GM12878 (cell line): ENCODE measurements at regions not wholly inside any gene's neighbourhood (a gene's known extent, or its start where the extent isn't known, plus 50 kb on each side); places are given as distances from the start of the nearest gene placed in this dataset.

Experiments used
- ATAC-seq: fragments of 200-7000 bp; cut with Tn5 transposase; 3 replicates; pipeline ENCODE4 v1.9.1; 2020; ENCODE audit warnings: mild to moderate bottlenecking, moderate library complexity
- BruUV-seq: library from RNA; stranded (reverse); fragments of 400-500 nt; replicated peaks from 2 replicates; lab custom pipeline; 2021; lab: Mats Ljungman, UMichigan
- CTCF ChIA-PET: fragments of 300-600 bp; sonication (Branson Sonifier 250); formaldehyde crosslinking; extraction: SDS; loops from one replicate; lab custom pipeline; 2021; ENCODE audit warnings: inconsistent platforms; lab: Yijun Ruan, JAX
- POLR2A ChIA-PET: fragments of 350-600 bp; formaldehyde crosslinking; extraction: SDS; loops from one replicate; lab custom pipeline; 2021; ENCODE audit warnings: inconsistent platforms; lab: Charles Lee
- RAD21 ChIA-PET: fragments of 300-600 bp; sonication (Branson Sonifier 250); formaldehyde crosslinking; loops from one replicate; lab custom pipeline; 2023; ENCODE audit warnings: antibody characterized with exemption; ENCODE audit not compliant: unreplicated experiment; lab: Charles Lee
- SMC1A ChIA-PET: fragments of 300-600 bp; sonication (Branson Sonifier 250); formaldehyde crosslinking; loops from one replicate; lab custom pipeline; 2023; ENCODE audit not compliant: unreplicated experiment, uncharacterized antibody; lab: Charles Lee
- DNase-seq: peaks from one replicate; pipeline ENCODE4 v3.0.0-alpha.2; 2011; ENCODE audit warnings: low read depth, low spot score
- FAIRE-seq: peaks from 3 replicates; lab custom pipeline; 2011; peaks lifted over from hg19 to GRCh38; lab: Jason Lieb, UNC
- H2AFZ ChIP-seq: 2 replicates; pipeline ENCODE4 v1.6.0; 2011; ENCODE audit warnings: low read depth, low read length, control low read depth; ENCODE audit not compliant: control insufficient read depth
- H3K27ac ChIP-seq: 2 replicates; pipeline ENCODE4 v1.5.1; 2011; ENCODE audit warnings: control low read depth; ENCODE audit not compliant: control insufficient read depth, insufficient read depth
- H3K27me3 ChIP-seq, 2 experiments: replicated peaks in 1 of 2; 2 replicates each; pipeline versions ENCODE4 v1.6.0 to v1.6.1; 2011; ENCODE audit warnings: low read length in 1 of 2; ENCODE audit not compliant: control insufficient read depth in 2 of 2, insufficient read depth in 2 of 2
- H3K36me3 ChIP-seq, 2 experiments: 2 replicates each; pipeline ENCODE4 v1.5.1; 2011; ENCODE audit warnings: low read length in 1 of 2; ENCODE audit not compliant: control insufficient read depth in 2 of 2, insufficient read depth in 2 of 2
- H3K4me1 ChIP-seq: 2 replicates; pipeline ENCODE4 v1.6.1; 2011; ENCODE audit warnings: mild to moderate bottlenecking, low read length, moderate library complexity, mixed read lengths; ENCODE audit not compliant: control insufficient read depth, insufficient read depth
- H3K4me2 ChIP-seq: 2 replicates; pipeline ENCODE4 v1.6.0; 2011; ENCODE audit warnings: control low read depth; ENCODE audit not compliant: control insufficient read depth, insufficient read depth
- H3K4me3 ChIP-seq: fragments of 200-600 bp; sonication (generic); 2 replicates; pipeline ENCODE4 v1.5.1; 2016
- H3K79me2 ChIP-seq: 2 replicates; pipeline ENCODE4 v1.6.0; 2011; ENCODE audit warnings: low read length; ENCODE audit not compliant: control insufficient read depth, insufficient read depth
- H3K9ac ChIP-seq: 2 replicates; pipeline ENCODE4 v1.8.0; 2011; ENCODE audit warnings: low read length, control low read depth, mixed read lengths; ENCODE audit not compliant: control insufficient read depth, insufficient read depth
- H3K9me3 ChIP-seq: replicated peaks from 3 replicates; pipeline ENCODE4 v1.5.1; 2011; ENCODE audit warnings: mild to moderate bottlenecking, low read length; ENCODE audit not compliant: control insufficient read depth, insufficient read depth
- H4K20me1 ChIP-seq: 2 replicates; pipeline ENCODE4 v1.6.0; 2011; ENCODE audit not compliant: control insufficient read depth, insufficient read depth
- CHD4 ChIP-seq: fragments of 200-600 bp; sonication (generic); IDR thresholded peaks from 2 replicates; pipeline ENCODE4 v1.6.1; 2016; ENCODE audit warnings: mild to moderate bottlenecking
- CREM ChIP-seq: IDR thresholded peaks from 2 replicates; pipeline ENCODE4 v1.6.1; 2014; ENCODE audit warnings: antibody characterized with exemption, low read depth
- IRF4 ChIP-seq: IDR thresholded peaks from 2 replicates; pipeline ENCODE4 v1.6.1; 2011; ENCODE audit warnings: low read depth, low read length
- KAT2A ChIP-seq: conservative IDR thresholded peaks from 2 replicates; pipeline ENCODE4 v1.6.1; 2011; ENCODE audit warnings: low read depth, low read length; ENCODE audit not compliant: control insufficient read depth
- NFYB ChIP-seq: IDR thresholded peaks from 2 replicates; pipeline ENCODE4 v1.6.1; 2011; ENCODE audit warnings: low read depth, mild to moderate bottlenecking, low read length, improper control_type of control experiment, moderate library complexity; ENCODE audit not compliant: insufficient read depth
- PAX5 ChIP-seq: IDR thresholded peaks from 2 replicates; pipeline ENCODE4 v1.6.1; 2011; ENCODE audit warnings: low read depth, low read length, borderline replicate concordance
- SIX5 ChIP-seq: IDR thresholded peaks from 2 replicates; pipeline ENCODE4 v1.6.1; 2011; ENCODE audit warnings: mild to moderate bottlenecking, low read depth, low read length, moderate library complexity; ENCODE audit not compliant: severe bottlenecking
- ZNF24 ChIP-seq: fragments of 450-650 bp; IDR thresholded peaks from 2 replicates; pipeline ENCODE4 v1.6.1; 2017; ENCODE audit warnings: antibody characterized with exemption, mild to moderate bottlenecking
- WGBS: methylation state at CpG from one replicate; pipeline ENCODE4 v1.1.6; 2016; ENCODE audit warnings: low lambda C conversion rate; ENCODE audit not compliant: insufficient replicate concordance, insufficient coverage; ENCODE audit errors: missing lambda C conversion rate; 5-methylcytosine and 5-hydroxymethylcytosine counted together
- in situ Hi-C: fragments of 300-500 bp; cut with MboI; formaldehyde crosslinking; loops from 9 replicates; pipeline ENCODE4 v1.14.3; 2018; ENCODE audit warnings: mixed read lengths
- intact Hi-C: fragments of 100-400 bp; cut with micrococcal nuclease; formaldehyde crosslinking; loops from one replicate; pipeline ENCODE4 v1.14.2; 2022; ENCODE audit not compliant: unreplicated experiment
- TF ChIP-seq, protein P1 (sequence below): IDR thresholded peaks from 2 replicates; pipeline ENCODE4 v1.6.1; 2011; ENCODE audit warnings: borderline replicate concordance, low read depth, mild to moderate bottlenecking, moderate library complexity, low read length; ENCODE audit not compliant: insufficient read depth, poor library complexity, severe bottlenecking
- TF ChIP-seq, protein P2 (sequence below): fragments of 450-650 bp; IDR thresholded peaks from 2 replicates; pipeline ENCODE4 v1.6.1; 2016; ENCODE audit warnings: mild to moderate bottlenecking

DNA sequence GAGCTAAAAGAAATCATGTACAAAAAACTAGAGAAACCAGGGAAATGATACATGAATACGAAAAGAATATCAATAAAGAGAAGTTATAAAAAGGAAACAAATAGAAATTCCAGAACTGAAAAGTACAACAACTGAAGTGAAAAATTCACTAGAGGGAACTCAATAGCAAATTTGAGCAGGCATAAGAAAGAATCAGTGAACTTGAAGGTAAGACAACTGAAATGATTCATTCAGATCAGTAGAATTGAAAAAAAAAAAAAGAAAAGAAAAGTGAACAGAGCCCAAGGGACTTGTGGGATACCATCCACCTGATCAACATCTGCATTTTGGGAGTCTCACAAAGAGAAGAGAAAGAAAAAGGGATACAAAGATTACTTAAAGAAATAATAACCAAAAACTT is 78.3 kb downstream of the HHEX start:
- SMC1A ChIA-PET = no interaction called here
- RAD21 ChIA-PET = no interaction called here
- H2AFZ ChIP-seq = no peak overlapping the region
- no peaks in the 10 kb centered on the region for H3K79me2 ChIP-seq
- FAIRE-seq (no peak), DNase-seq (no peak), ATAC-seq (no peak)
- no peaks in the 10 kb centered on the region for H3K4me1 ChIP-seq
- no peak overlapping the region for H3K4me3 ChIP-seq
- WGBS = 20% methylated on average over 1 of the region's 1 CpG
- H3K9me3 ChIP-seq = peaks cover 8% of the 10 kb centered on the region; the same call in 2 of the 3 replicates
- H3K9ac ChIP-seq = no peak overlapping the region
- no peak overlapping the region for H3K4me2 ChIP-seq
- TF ChIP-seq ZNF24 (no peak), SIX5 (no peak), NFYB (no peak), PAX5 (no peak), KAT2A (no peak), IRF4 (no peak), CHD4 (no peak), CREM (no peak)
- TF ChIP-seq, protein P1, sequence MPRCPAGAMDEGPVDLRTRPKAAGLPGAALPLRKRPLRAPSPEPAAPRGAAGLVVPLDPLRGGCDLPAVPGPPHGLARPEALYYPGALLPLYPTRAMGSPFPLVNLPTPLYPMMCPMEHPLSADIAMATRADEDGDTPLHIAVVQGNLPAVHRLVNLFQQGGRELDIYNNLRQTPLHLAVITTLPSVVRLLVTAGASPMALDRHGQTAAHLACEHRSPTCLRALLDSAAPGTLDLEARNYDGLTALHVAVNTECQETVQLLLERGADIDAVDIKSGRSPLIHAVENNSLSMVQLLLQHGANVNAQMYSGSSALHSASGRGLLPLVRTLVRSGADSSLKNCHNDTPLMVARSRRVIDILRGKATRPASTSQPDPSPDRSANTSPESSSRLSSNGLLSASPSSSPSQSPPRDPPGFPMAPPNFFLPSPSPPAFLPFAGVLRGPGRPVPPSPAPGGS = no peak
- TF ChIP-seq, protein P2, sequence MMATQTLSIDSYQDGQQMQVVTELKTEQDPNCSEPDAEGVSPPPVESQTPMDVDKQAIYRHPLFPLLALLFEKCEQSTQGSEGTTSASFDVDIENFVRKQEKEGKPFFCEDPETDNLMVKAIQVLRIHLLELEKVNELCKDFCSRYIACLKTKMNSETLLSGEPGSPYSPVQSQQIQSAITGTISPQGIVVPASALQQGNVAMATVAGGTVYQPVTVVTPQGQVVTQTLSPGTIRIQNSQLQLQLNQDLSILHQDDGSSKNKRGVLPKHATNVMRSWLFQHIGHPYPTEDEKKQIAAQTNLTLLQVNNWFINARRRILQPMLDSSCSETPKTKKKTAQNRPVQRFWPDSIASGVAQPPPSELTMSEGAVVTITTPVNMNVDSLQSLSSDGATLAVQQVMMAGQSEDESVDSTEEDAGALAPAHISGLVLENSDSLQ = no peak
- peaks cover 0 to 3% of the 10 kb centered on the region in 2 experiments; a peak in 1 of 4 replicates for H3K27me3 ChIP-seq
- no peak overlapping the region for H3K27ac ChIP-seq
- CTCF ChIA-PET = no interaction called here
- intact Hi-C loops (no loop called here), in situ Hi-C loops (no loop called here)
- POLR2A ChIA-PET = no interaction called here
- BruUV-seq = no TSS peak
- H4K20me1 ChIP-seq = no peaks in the 10 kb centered on the region
- H3K36me3 ChIP-seq = no peaks in the 10 kb centered on the region
